Activated CD8-positive, alpha-beta T cell treated with anti-CD3 and anti-CD28 coated beads for 36 hours (primary cell): ENCODE measurements at regions not wholly inside any gene's neighbourhood (a gene's known extent, or its start where the extent isn't known, plus 50 kb on each side); places are given as distances from the start of the nearest gene placed in this dataset.

ENCODE experiments used
- ATAC-seq: fragments of 200-7000 bp; cut with Tn5 transposase; one replicate; pipeline ENCODE4 v1.10.0; 2021; ENCODE audit warnings: mild to moderate bottlenecking, moderate library complexity
- CTCF ChIA-PET: fragments of 350-600 bp; sonication (Branson Sonifier 250); formaldehyde crosslinking; loops from one replicate; lab custom pipeline; 2021; ENCODE audit warnings: antibody characterized with exemption; lab: Charles Lee
- POLR2A ChIA-PET: fragments of 350-600 bp; sonication (Branson Sonifier 250); formaldehyde crosslinking; loops from one replicate; lab custom pipeline; 2021; ENCODE audit warnings: antibody characterized with exemption; lab: Charles Lee
- DNase-seq: peaks from one replicate; pipeline ENCODE4 v3.0.0-alpha.2; 2020
- H3K27ac Mint-ChIP-seq: one replicate; pipeline ENCODE4 v1.8.0; 2021; ENCODE audit warnings: mild to moderate bottlenecking, mixed read lengths
- H3K27me3 Mint-ChIP-seq: one replicate; pipeline ENCODE4 v1.8.0; 2021; ENCODE audit warnings: mixed read lengths
- H3K36me3 Mint-ChIP-seq: one replicate; pipeline ENCODE4 v1.8.0; 2021; ENCODE audit warnings: low read depth, mixed read lengths
- H3K4me1 Mint-ChIP-seq: one replicate; pipeline ENCODE4 v1.8.0; 2021; ENCODE audit warnings: low read depth, mixed read lengths
- H3K4me3 Mint-ChIP-seq: one replicate; pipeline ENCODE4 v1.8.0; 2021; ENCODE audit warnings: mild to moderate bottlenecking, moderate library complexity, mixed read lengths
- H3K9me3 Mint-ChIP-seq: one replicate; pipeline ENCODE4 v1.8.0; 2021; ENCODE audit warnings: mixed read lengths
- intact Hi-C: fragments of 100-400 bp; cut with micrococcal nuclease; formaldehyde crosslinking; loops from one replicate; pipeline ENCODE4 v1.10.0; 2022
- TF ChIP-seq, protein P1 (sequence below): fragments of 200-600 bp; IDR thresholded peaks from one replicate; pipeline ENCODE4 v1.8.0; 2022; ENCODE audit warnings: antibody characterized with exemption, mild to moderate bottlenecking

DNA sequence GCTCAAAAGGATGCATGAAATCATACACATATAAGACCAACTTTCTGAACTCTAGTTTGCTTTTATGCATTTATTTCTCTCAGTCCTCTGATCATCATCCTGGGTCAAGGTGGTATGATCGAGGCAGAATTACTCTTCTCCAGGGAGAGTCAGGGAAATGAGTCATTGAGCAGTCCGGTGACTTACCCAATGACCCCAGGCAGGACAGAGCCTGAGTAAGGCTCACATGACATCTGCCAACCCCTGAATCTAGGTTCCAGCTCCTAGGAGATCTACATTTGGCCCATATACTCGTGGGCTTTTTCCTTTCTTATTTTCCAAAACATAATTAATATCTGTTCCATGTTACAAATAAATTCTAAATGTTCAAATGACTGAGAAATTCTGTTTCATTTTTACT, 502.3 kb downstream of the FOXO1 start:
- no peak for DNase-seq
- ChIA-PET POLR2A (interaction anchor here (0.7 kb wide), 1 partner anchor 343 kb away, joined by 3 read pairs; no protein-coding TSS in a partner anchor), CTCF (interaction anchor here (0.7 kb wide), 1 partner anchor 21 kb away, joined by 3 read pairs; no protein-coding TSS in a partner anchor)
- Mint-ChIP-seq H3K27ac (no peak overlapping the region), H3K36me3 (no peaks in the 10 kb centered on the region), H3K9me3 (no peaks in the 10 kb centered on the region), H3K27me3 (no peaks in the 10 kb centered on the region), H3K4me3 (no peak overlapping the region), H3K4me1 (peaks cover 13% of the 10 kb centered on the region)
- ATAC-seq = no peak
- intact Hi-C loops = no loop called here
- TF ChIP-seq, protein P1, sequence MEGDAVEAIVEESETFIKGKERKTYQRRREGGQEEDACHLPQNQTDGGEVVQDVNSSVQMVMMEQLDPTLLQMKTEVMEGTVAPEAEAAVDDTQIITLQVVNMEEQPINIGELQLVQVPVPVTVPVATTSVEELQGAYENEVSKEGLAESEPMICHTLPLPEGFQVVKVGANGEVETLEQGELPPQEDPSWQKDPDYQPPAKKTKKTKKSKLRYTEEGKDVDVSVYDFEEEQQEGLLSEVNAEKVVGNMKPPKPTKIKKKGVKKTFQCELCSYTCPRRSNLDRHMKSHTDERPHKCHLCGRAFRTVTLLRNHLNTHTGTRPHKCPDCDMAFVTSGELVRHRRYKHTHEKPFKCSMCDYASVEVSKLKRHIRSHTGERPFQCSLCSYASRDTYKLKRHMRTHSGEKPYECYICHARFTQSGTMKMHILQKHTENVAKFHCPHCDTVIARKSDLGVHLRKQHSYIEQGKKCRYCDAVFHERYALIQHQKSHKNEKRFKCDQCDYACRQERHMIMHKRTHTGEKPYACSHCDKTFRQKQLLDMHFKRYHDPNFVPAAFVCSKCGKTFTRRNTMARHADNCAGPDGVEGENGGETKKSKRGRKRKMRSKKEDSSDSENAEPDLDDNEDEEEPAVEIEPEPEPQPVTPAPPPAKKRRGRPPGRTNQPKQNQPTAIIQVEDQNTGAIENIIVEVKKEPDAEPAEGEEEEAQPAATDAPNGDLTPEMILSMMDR = no peak

DNA sequence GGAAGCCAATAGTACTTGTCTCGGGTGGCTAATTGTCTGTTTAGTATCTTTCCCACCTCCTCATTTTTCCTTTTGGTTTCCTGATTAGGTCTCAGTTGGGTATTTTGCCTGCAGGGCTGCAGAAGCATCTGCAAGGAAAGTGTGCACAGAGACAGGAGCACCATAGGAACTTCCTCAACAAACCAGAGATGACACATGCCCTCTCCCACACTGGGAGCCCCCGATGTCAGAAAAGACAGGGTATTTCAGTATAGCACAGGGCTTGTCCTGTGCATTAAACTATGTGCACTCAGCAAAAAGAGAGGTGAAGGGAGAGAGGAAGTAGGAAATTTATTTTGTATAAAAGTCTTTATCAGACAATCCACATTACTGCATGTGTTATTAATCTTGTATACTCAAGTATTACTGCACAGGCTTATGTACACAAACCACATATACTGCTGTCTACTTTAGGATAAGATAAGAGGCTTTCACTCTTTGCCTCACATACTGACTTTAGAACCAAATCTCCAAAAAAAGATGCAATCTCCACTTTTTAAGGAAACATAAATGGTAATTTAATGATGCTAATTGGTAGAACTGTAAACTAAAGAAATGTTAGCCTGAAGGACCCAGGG, 501.0 kb downstream of the FOXO1 start:
- TF ChIP-seq, protein P1 = no peak
- ChIA-PET CTCF (interaction anchor here (0.6 kb wide), 1 partner anchor 214 kb away, joined by 3 read pairs; no protein-coding TSS in a partner anchor), POLR2A (no interaction called here)
- no peak for ATAC-seq
- Mint-ChIP-seq H3K27ac (no peak overlapping the region), H3K27me3 (no peaks in the 10 kb centered on the region), H3K36me3 (no peaks in the 10 kb centered on the region), H3K4me1 (peaks cover 18% of the 10 kb centered on the region), H3K9me3 (no peaks in the 10 kb centered on the region), H3K4me3 (no peak overlapping the region)
- no peak for DNase-seq
- intact Hi-C loops = no loop called here

DNA sequence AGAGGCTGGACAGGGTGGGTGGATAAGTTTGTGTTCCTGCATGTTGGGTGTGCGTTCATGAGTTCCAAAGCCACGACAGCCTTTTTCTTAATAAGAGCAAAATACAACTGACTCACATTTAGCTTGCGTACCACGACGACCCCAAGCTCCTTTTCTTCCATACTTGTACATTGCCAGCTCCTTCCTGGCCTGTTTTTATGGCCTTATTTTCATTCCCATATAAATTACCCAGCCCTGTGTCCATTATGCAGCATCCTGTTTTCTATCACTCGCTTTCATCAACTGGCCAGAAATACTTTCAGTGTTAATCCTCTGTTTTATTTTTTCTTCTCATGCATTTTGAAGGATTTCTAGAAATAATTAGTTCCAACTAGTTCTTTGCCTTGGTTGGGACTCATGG, 499.1 kb downstream of the FOXO1 start:
- POLR2A ChIA-PET = interaction anchor here (0.6 to 1.3 kb wide), 2 partner anchors 63 to 66 kb away, joined by 3 read pairs; no protein-coding TSS in a partner anchor
- TF ChIP-seq, protein P1 = no peak
- CTCF ChIA-PET = interaction anchor here (1.1 to 1.9 kb wide), 3 partner anchors 10 to 15 kb away, joined by 3 to 4 read pairs (median 3); no protein-coding TSS in a partner anchor
- H3K4me1 Mint-ChIP-seq = peaks cover 29% of the 10 kb centered on the region
- no peaks in the 10 kb centered on the region for H3K27me3 Mint-ChIP-seq
- DNase-seq (no peak), ATAC-seq (no peak)
- peaks cover 2% of the 10 kb centered on the region for H3K36me3 Mint-ChIP-seq
- H3K27ac Mint-ChIP-seq = no peak overlapping the region
- peaks cover 2% of the 10 kb centered on the region for H3K9me3 Mint-ChIP-seq
- intact Hi-C loops = no loop called here
- no peak overlapping the region for H3K4me3 Mint-ChIP-seq

DNA sequence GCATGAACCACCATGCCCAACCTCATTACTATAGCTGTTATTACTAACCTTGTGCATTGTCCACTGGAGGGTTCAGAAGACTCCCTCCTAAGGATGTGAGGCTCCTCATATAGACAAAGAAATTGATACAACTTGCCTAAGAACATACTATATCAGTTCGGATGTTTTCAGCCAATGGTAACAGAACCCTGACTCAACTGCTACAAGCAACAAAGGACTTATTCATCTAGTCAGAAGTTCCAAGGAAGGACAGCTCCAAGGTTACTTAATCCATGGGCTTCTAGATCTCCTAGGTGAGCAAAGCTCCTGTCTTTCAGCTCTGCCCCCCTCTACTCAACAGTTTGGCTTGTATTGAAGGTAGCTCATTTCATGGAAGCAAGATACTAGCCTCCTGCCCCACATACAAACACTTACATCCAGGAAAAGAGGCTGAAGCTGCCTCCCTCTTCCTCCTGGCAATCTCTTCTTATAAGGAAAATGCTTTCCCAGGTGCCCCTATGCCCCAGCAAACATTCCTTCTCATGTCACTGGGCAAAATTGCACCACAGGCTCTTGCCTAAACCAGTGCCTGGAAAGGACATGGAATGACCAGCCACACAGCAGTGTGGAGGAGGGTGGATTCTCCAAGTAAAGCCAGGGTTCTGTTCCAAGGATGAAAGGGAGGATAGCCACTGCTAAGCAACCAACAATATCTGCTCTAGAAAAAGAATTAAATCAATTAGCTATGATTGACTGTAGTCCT, 497.8 kb downstream of the FOXO1 start:
- intact Hi-C loops = no loop called here
- H3K36me3 Mint-ChIP-seq = peaks cover 2% of the 10 kb centered on the region
- no peak overlapping the region for H3K27ac Mint-ChIP-seq
- H3K4me1 Mint-ChIP-seq = peaks cover 29% of the 10 kb centered on the region
- no peaks in the 10 kb centered on the region for H3K27me3 Mint-ChIP-seq
- CTCF ChIA-PET = interaction anchor here (0.8 to 1.6 kb wide), 3 partner anchors 13 to 99 kb away, joined by 3 to 4 read pairs (median 3); no protein-coding TSS in a partner anchor
- H3K4me3 Mint-ChIP-seq = no peak overlapping the region
- ATAC-seq (no peak), DNase-seq (no peak)
- H3K9me3 Mint-ChIP-seq = peaks cover 2% of the 10 kb centered on the region
- POLR2A ChIA-PET = interaction anchor here (0.6 to 1.1 kb wide), 3 partner anchors 8 to 21 kb away, joined by 3 read pairs; no protein-coding TSS in a partner anchor
- TF ChIP-seq, protein P1 = no peak
